Forelimb muscle (tissue), 1 donor: ENCODE measurements at regions not wholly inside any gene's neighbourhood (a gene's known extent, or its start where the extent isn't known, plus 50 kb on each side); places are given as distances from the start of the nearest gene placed in this dataset.

ENCODE experiments used
- DNase-seq: peaks from one replicate; pipeline ENCODE4 v3.0.0-alpha.2; 2013; ENCODE audit warnings: low read depth

GRCh38 chr2:57509189-57509588, 537.4 kb upstream of the VRK2 start:
- DNase-seq = no peak

GRCh38 chr2:57510704-57511103, 535.9 kb upstream of the VRK2 start:
- no peak for DNase-seq

GRCh38 chr2:57515366-57515765, 531.2 kb upstream of the VRK2 start:
- DNase-seq = no peak

GRCh38 chr2:57516698-57517340, 529.8 kb upstream of the VRK2 start:
- peak; percentile 22 for DNase-seq

- DNase-seq = no peak
These were observed 523.3 kb upstream of the VRK2 start for GRCh38 chr2:57523304-57523703.

- no peak for DNase-seq
These were observed 518.9 kb upstream of the VRK2 start for GRCh38 chr2:57527685-57528084.

GRCh38 chr2:57528499-57528898, 518.1 kb upstream of the VRK2 start:
- no peak for DNase-seq

- DNase-seq = no peak
These were observed 512.2 kb upstream of the VRK2 start for GRCh38 chr2:57534358-57534757.

GRCh38 chr2:57536535-57537231, 509.9 kb upstream of the VRK2 start:
- no peak for DNase-seq

- no peak for DNase-seq
These were observed 506.8 kb upstream of the VRK2 start for GRCh38 chr2:57539761-57540160.

GRCh38 chr2:57542081-57542480, 504.5 kb upstream of the VRK2 start:
- no peak for DNase-seq

GRCh38 chr2:57543211-57543610, 503.4 kb upstream of the VRK2 start:
- DNase-seq = no peak

GRCh38 chr2:57544624-57545023, 502.0 kb upstream of the VRK2 start:
- DNase-seq = no peak

- DNase-seq = no peak
These were observed 500.1 kb upstream of the VRK2 start for GRCh38 chr2:57546478-57546877.

- no peak for DNase-seq
These were observed 496.9 kb upstream of the VRK2 start for GRCh38 chr2:57549642-57550102.

- no peak for DNase-seq
These were observed 495.7 kb upstream of the VRK2 start for GRCh38 chr2:57550912-57551311.

- DNase-seq = no peak
These were observed 493.7 kb upstream of the VRK2 start for GRCh38 chr2:57552885-57553284.

GRCh38 chr2:57554348-57554747, 492.3 kb upstream of the VRK2 start:
- no peak for DNase-seq

GRCh38 chr2:57558312-57558711, 488.3 kb upstream of the VRK2 start:
- DNase-seq = no peak

- DNase-seq = no peak
These were observed 484.1 kb upstream of the VRK2 start for GRCh38 chr2:57562495-57562894.

GRCh38 chr2:57563015-57563414, 483.6 kb upstream of the VRK2 start:
- DNase-seq = no peak

GRCh38 chr2:57567245-57567644, 479.4 kb upstream of the VRK2 start:
- DNase-seq = no peak

- DNase-seq = no peak
These were observed 477.2 kb upstream of the VRK2 start for GRCh38 chr2:57569396-57569795.

GRCh38 chr2:57570961-57571360, 475.6 kb upstream of the VRK2 start:
- DNase-seq = no peak
